ENCODE measurements at regions not wholly inside any gene's neighbourhood (a gene's known extent, or its start where the extent isn't known, plus 50 kb on each side); places are given as distances from the start of the nearest gene placed in this dataset.

GRCh38 chr16:51035711-51036110, 115.4 kb downstream of the SALL1 start:
- no peak for DNase-seq (ENCODE audit: low read depth)

- DNase-seq (ENCODE audit: low read depth) = peak; percentile 32
These were observed 116.0 kb downstream of the SALL1 start for GRCh38 chr16:51035110-51035498.

GRCh38 chr16:51034481-51035109, 116.5 kb downstream of the SALL1 start:
- no peak for DNase-seq (ENCODE audit: low read depth)

- DNase-seq (ENCODE audit: low read depth) = no peak
These were observed 119.5 kb downstream of the SALL1 start for GRCh38 chr16:51031598-51031997.

- DNase-seq (ENCODE audit: low read depth) = no peak
These were observed 120.6 kb downstream of the SALL1 start for GRCh38 chr16:51030516-51030915.

- no peak for DNase-seq (ENCODE audit: low read depth)
These were observed 125.3 kb downstream of the SALL1 start for GRCh38 chr16:51025588-51026290.

GRCh38 chr16:51024703-51025102, 126.4 kb downstream of the SALL1 start:
- DNase-seq (ENCODE audit: low read depth) = no peak

GRCh38 chr16:51022955-51023354, 128.1 kb downstream of the SALL1 start:
- no peak for DNase-seq (ENCODE audit: low read depth)

- no peak for DNase-seq (ENCODE audit: low read depth)
These were observed 131.5 kb downstream of the SALL1 start for GRCh38 chr16:51019617-51020016.

- DNase-seq (ENCODE audit: low read depth) = no peak
These were observed 133.1 kb downstream of the SALL1 start for GRCh38 chr16:51017969-51018368.

- DNase-seq (ENCODE audit: low read depth) = no peak
These were observed 138.7 kb downstream of the SALL1 start for GRCh38 chr16:51012396-51012795.

- no peak for DNase-seq (ENCODE audit: low read depth)
These were observed 140.3 kb downstream of the SALL1 start for GRCh38 chr16:51010817-51011216.

GRCh38 chr16:51009813-51010212, 141.3 kb downstream of the SALL1 start:
- DNase-seq (ENCODE audit: low read depth) = no peak

GRCh38 chr16:51009359-51009758, 141.7 kb downstream of the SALL1 start:
- DNase-seq (ENCODE audit: low read depth) = no peak

- DNase-seq (ENCODE audit: low read depth) = no peak
These were observed 142.5 kb downstream of the SALL1 start for GRCh38 chr16:51008607-51009006.

GRCh38 chr16:51008037-51008436, 143.0 kb downstream of the SALL1 start:
- no peak for DNase-seq (ENCODE audit: low read depth)

GRCh38 chr16:51003850-51004566, 147.1 kb downstream of the SALL1 start:
- no peak for DNase-seq (ENCODE audit: low read depth)

GRCh38 chr16:51002881-51003490, 148.1 kb downstream of the SALL1 start:
- DNase-seq (ENCODE audit: low read depth) = no peak

GRCh38 chr16:50999181-50999580, 151.9 kb downstream of the SALL1 start:
- no peak for DNase-seq (ENCODE audit: low read depth)

GRCh38 chr16:50998411-50998810, 152.7 kb downstream of the SALL1 start:
- DNase-seq (ENCODE audit: low read depth) = no peak

GRCh38 chr16:50997679-50998078, 153.4 kb downstream of the SALL1 start:
- DNase-seq (ENCODE audit: low read depth) = no peak

- DNase-seq (ENCODE audit: low read depth) = no peak
These were observed 154.3 kb downstream of the SALL1 start for GRCh38 chr16:50996830-50997186.
